ENCODE measurements at regions not wholly inside any gene's neighbourhood (a gene's known extent, or its start where the extent isn't known, plus 50 kb on each side); places are given as distances from the start of the nearest gene placed in this dataset.

DNA sequence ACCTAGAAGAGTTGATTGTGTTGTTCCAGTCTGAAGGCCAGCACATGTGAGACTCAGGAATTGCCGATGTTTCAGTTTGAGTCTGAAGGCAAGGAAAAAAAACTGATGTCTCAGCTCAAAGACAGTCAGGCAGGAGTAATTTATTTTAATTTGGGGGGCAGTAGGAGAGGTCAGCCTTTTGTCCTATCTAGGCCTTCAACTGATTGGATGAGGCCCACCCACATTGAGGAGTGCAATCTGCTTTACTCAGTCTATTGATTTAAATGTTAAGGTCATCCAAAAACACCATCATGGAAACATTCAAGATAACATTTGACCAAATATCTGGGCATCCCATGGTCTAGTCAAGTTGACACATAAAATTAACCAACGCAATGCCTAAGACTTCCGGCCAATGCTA is 288.9 kb downstream of the CDK5RAP2 start:
- Histone ChIP-seq H2BK120ac (ENCODE audit: low read depth, low read length) (no peak overlapping the region), H3K79me1 (ENCODE audit: low read depth, low read length) (no peaks in the 10 kb centered on the region), H2BK12ac (ENCODE audit: low read length) (no peak overlapping the region), H4K91ac (ENCODE audit: low read depth, low read length, poor library complexity) (no peak overlapping the region), H2BK5ac (ENCODE audit: low read length) (no peak overlapping the region), H3K4me3 (ENCODE audit: low read length in 2 of 2) (no peak overlapping the region), H3K9ac (ENCODE audit: low read depth, low read length, poor library complexity) (no peak overlapping the region), H3K4me1 (ENCODE audit: control insufficient read depth in 2 of 2, insufficient read depth in 1 of 2, low read depth in 1 of 2, low read length in 2 of 2) (no peaks in the 10 kb centered on the region), H3K23ac (ENCODE audit: low read depth, low read length, poor library complexity) (no peak overlapping the region), H2AFZ (ENCODE audit: low read length) (no peak overlapping the region), H3K18ac (ENCODE audit: low read length) (no peak overlapping the region), H3K27me3 (ENCODE audit: control insufficient read depth in 3 of 3, insufficient read depth in 3 of 3, low read depth in 1 of 3, low read length in 3 of 3) (no peaks in the 10 kb centered on the region), H3K36me3 (replicated peaks in 1 of 2; ENCODE audit: control insufficient read depth in 2 of 2, insufficient read depth in 2 of 2, low read length in 2 of 2) (no peaks in the 10 kb centered on the region), H3K14ac (ENCODE audit: low read length) (no peak overlapping the region), H3K9me3 (replicated peaks in 1 of 2; ENCODE audit: control insufficient read depth in 2 of 2, insufficient read depth in 1 of 2, low read depth in 1 of 2, low read length in 2 of 2) (no peaks in the 10 kb centered on the region), H3K27ac (replicated peaks; ENCODE audit: low read length) (no peak overlapping the region), H3K4me2 (ENCODE audit: insufficient read depth, low read length, poor library complexity, severe bottlenecking) (no peak overlapping the region), H3K4ac (ENCODE audit: low read length) (no peak overlapping the region), H2AK5ac (ENCODE audit: low read depth, low read length) (no peak overlapping the region), H2BK15ac (ENCODE audit: low read length) (no peak overlapping the region), H4K8ac (ENCODE audit: low read depth, low read length) (no peak overlapping the region)
- no peak for DNase-seq (ENCODE audit: low spot score)
- no CpG with 5 or more reads among the region's 3 CpGs for WGBS, 2 donors (ENCODE audit: extremely low coverage in 2 of 2, insufficient read length in 2 of 2, insufficient replicate concordance in 1 of 2)

DNA sequence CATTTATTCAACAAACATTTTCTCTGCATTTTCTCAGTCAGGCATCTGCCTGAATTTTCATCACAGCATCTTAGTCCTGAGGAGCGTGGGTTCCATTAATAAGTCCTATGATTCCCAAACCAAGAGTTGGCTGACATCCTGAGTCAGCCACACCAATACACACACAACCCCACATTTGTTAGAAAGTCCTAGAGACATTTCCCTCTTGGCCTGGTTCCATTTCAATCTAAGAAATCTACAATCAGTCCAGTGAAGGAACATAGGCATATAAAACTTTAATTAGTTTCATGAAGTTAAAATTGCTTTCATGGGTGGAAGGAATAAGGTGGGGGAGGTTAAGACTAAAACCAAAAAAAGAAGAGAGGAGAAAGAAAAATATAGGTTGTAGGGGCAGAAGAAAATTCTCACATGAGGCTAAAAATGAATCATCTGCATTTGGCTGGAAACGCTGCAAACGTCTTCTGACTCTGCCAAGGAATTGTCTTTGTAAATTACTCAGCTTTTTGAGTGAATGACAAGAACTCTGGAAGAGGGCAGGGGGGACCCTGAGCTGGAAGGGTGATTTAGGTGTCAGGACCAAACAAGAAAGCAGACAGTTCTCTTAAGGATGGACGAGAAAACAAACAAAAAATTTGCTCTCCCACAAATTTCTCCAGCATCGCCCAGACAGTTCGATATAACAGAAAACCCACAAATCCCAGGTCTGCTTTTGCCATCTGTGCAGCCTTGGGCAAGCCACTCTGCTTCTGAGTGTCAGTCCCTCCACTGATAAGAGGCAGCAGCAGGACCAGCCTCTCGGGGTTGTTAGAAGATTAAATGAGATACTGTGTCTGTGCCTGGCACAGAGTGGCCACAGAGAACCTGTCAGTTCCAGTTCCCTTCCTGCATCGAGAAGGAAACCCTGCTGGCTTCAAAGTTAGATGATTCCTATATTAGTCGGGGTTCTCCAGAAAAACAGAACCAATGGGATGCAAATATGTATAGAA is 289.7 kb downstream of the CDK5RAP2 start:
- Histone ChIP-seq H3K4me1 (ENCODE audit: control insufficient read depth in 2 of 2, insufficient read depth in 1 of 2, low read depth in 1 of 2, low read length in 2 of 2) (no peaks in the 10 kb centered on the region), H4K8ac (ENCODE audit: low read depth, low read length) (no peak overlapping the region), H2BK15ac (ENCODE audit: low read length) (no peak overlapping the region), H3K79me1 (ENCODE audit: low read depth, low read length) (no peaks in the 10 kb centered on the region), H4K91ac (ENCODE audit: low read depth, low read length, poor library complexity) (no peak overlapping the region), H2BK12ac (ENCODE audit: low read length) (no peak overlapping the region), H3K18ac (ENCODE audit: low read length) (no peak overlapping the region), H3K23ac (ENCODE audit: low read depth, low read length, poor library complexity) (no peak overlapping the region), H3K27me3 (ENCODE audit: control insufficient read depth in 3 of 3, insufficient read depth in 3 of 3, low read depth in 1 of 3, low read length in 3 of 3) (no peaks in the 10 kb centered on the region), H3K9ac (ENCODE audit: low read depth, low read length, poor library complexity) (no peak overlapping the region), H3K27ac (replicated peaks; ENCODE audit: low read length) (no peak overlapping the region), H3K14ac (ENCODE audit: low read length) (no peak overlapping the region), H3K36me3 (replicated peaks in 1 of 2; ENCODE audit: control insufficient read depth in 2 of 2, insufficient read depth in 2 of 2, low read length in 2 of 2) (no peaks in the 10 kb centered on the region), H2BK120ac (ENCODE audit: low read depth, low read length) (no peak overlapping the region), H3K9me3 (replicated peaks in 1 of 2; ENCODE audit: control insufficient read depth in 2 of 2, insufficient read depth in 1 of 2, low read depth in 1 of 2, low read length in 2 of 2) (no peaks in the 10 kb centered on the region), H2AK5ac (ENCODE audit: low read depth, low read length) (no peak overlapping the region), H2BK5ac (ENCODE audit: low read length) (no peak overlapping the region), H2AFZ (ENCODE audit: low read length) (no peak overlapping the region), H3K4me3 (ENCODE audit: low read length in 2 of 2) (no peak overlapping the region), H3K4ac (ENCODE audit: low read length) (no peak overlapping the region), H3K4me2 (ENCODE audit: insufficient read depth, low read length, poor library complexity, severe bottlenecking) (no peak overlapping the region)
- DNase-seq (ENCODE audit: low spot score) = no peak
- WGBS, 2 donors (ENCODE audit: extremely low coverage in 2 of 2, insufficient read length in 2 of 2, insufficient replicate concordance in 1 of 2) = no CpG with 5 or more reads among the region's 9 CpGs

DNA sequence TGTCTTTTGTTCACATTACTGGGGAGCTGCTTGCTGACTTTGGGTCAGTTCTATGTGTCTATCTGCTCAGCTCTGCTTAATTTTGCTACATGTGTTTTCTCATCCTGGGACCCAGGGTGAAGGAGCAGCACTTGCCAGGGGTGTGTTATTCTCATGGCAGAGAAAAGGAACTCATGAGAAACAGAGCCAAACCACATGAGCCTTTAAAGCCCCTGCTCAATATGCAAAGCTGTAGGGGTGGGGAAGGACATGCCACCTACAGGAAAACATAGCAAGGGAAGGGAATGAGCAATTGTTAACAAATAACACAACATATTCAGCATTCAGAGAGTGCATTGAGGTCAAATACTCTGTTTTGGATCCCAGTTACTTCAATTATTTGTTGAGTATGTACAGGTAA is 290.9 kb downstream of the CDK5RAP2 start:
- Histone ChIP-seq H4K8ac (ENCODE audit: low read depth, low read length) (no peak overlapping the region), H3K79me1 (ENCODE audit: low read depth, low read length) (no peaks in the 10 kb centered on the region), H2BK120ac (ENCODE audit: low read depth, low read length) (no peak overlapping the region), H2AK5ac (ENCODE audit: low read depth, low read length) (no peak overlapping the region), H3K4me3 (ENCODE audit: low read length in 2 of 2) (no peak overlapping the region), H3K27ac (replicated peaks; ENCODE audit: low read length) (no peak overlapping the region), H2BK15ac (ENCODE audit: low read length) (no peak overlapping the region), H3K36me3 (replicated peaks in 1 of 2; ENCODE audit: control insufficient read depth in 2 of 2, insufficient read depth in 2 of 2, low read length in 2 of 2) (no peaks in the 10 kb centered on the region), H3K4me2 (ENCODE audit: insufficient read depth, low read length, poor library complexity, severe bottlenecking) (no peak overlapping the region), H3K4ac (ENCODE audit: low read length) (no peak overlapping the region), H3K9me3 (replicated peaks in 1 of 2; ENCODE audit: control insufficient read depth in 2 of 2, insufficient read depth in 1 of 2, low read depth in 1 of 2, low read length in 2 of 2) (peaks cover 0 to under 1% of the 10 kb centered on the region in 2 donors), H3K9ac (ENCODE audit: low read depth, low read length, poor library complexity) (no peak overlapping the region), H4K91ac (ENCODE audit: low read depth, low read length, poor library complexity) (no peak overlapping the region), H3K14ac (ENCODE audit: low read length) (no peak overlapping the region), H3K27me3 (ENCODE audit: control insufficient read depth in 3 of 3, insufficient read depth in 3 of 3, low read depth in 1 of 3, low read length in 3 of 3) (no peaks in the 10 kb centered on the region), H3K23ac (ENCODE audit: low read depth, low read length, poor library complexity) (no peak overlapping the region), H2AFZ (ENCODE audit: low read length) (no peak overlapping the region), H2BK5ac (ENCODE audit: low read length) (no peak overlapping the region), H2BK12ac (ENCODE audit: low read length) (no peak overlapping the region), H3K4me1 (ENCODE audit: control insufficient read depth in 2 of 2, insufficient read depth in 1 of 2, low read depth in 1 of 2, low read length in 2 of 2) (no peaks in the 10 kb centered on the region), H3K18ac (ENCODE audit: low read length) (no peak overlapping the region)
- DNase-seq (ENCODE audit: low spot score) = no peak

DNA sequence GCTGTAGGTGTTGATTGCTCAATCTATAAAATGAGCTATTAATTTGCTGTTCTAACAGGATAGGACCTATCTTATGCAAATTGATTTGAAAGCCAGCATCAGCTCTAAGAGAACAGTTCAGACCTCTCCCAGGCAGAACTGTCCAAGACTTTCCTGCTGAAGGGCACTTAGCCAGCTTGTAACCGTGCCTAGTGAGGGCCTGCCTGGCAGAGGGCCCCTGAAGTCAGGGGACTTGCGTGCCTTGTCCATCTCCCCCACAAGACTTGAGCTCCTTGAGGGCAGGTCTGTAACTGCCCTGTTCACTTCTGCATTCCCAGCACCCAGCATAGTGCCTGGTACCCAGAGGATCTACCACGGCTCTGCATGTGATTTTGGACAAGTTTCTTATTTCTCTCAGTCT is 293.4 kb downstream of the CDK5RAP2 start:
- Histone ChIP-seq H2BK120ac (ENCODE audit: low read depth, low read length) (no peak overlapping the region), H2AK5ac (ENCODE audit: low read depth, low read length) (no peak overlapping the region)
- no CpG with 5 or more reads among the region's 3 CpGs for WGBS, 2 donors (ENCODE audit: extremely low coverage in 2 of 2, insufficient read length in 2 of 2, insufficient replicate concordance in 1 of 2)

More for the DNA sequence above, 293.4 kb downstream of the CDK5RAP2 start:
- no peak overlapping the region for H3K4me3 ChIP-seq (ENCODE audit: low read length in 2 of 2)
- no peak overlapping the region for H2BK5ac ChIP-seq (ENCODE audit: low read length)
- peaks cover 0 to 6% of the 10 kb centered on the region in 2 donors for H3K9me3 ChIP-seq (replicated peaks in 1 of 2; ENCODE audit: control insufficient read depth in 2 of 2, insufficient read depth in 1 of 2, low read depth in 1 of 2, low read length in 2 of 2)
- no peaks in the 10 kb centered on the region for H3K79me1 ChIP-seq (ENCODE audit: low read depth, low read length)
- no peak overlapping the region for H4K91ac ChIP-seq (ENCODE audit: low read depth, low read length, poor library complexity)
- H3K27ac ChIP-seq (replicated peaks; ENCODE audit: low read length) = no peak overlapping the region
- no peak overlapping the region for H2BK15ac ChIP-seq (ENCODE audit: low read length)
- no peak overlapping the region for H3K9ac ChIP-seq (ENCODE audit: low read depth, low read length, poor library complexity)
- H3K4ac ChIP-seq (ENCODE audit: low read length) = no peak overlapping the region
- no peaks in the 10 kb centered on the region for H3K4me1 ChIP-seq (ENCODE audit: control insufficient read depth in 2 of 2, insufficient read depth in 1 of 2, low read depth in 1 of 2, low read length in 2 of 2)
- H4K8ac ChIP-seq (ENCODE audit: low read depth, low read length) = no peak overlapping the region
- peak overlapping the region; percentile 59 for H3K23ac ChIP-seq (ENCODE audit: low read depth, low read length, poor library complexity)
- H2AFZ ChIP-seq (ENCODE audit: low read length) = no peak overlapping the region
- H3K36me3 ChIP-seq (replicated peaks in 1 of 2; ENCODE audit: control insufficient read depth in 2 of 2, insufficient read depth in 2 of 2, low read length in 2 of 2) = no peaks in the 10 kb centered on the region
- H2BK12ac ChIP-seq (ENCODE audit: low read length) = no peak overlapping the region
- no peak for DNase-seq (ENCODE audit: low spot score)
- no peak overlapping the region for H3K4me2 ChIP-seq (ENCODE audit: insufficient read depth, low read length, poor library complexity, severe bottlenecking)
- H3K27me3 ChIP-seq (ENCODE audit: control insufficient read depth in 3 of 3, insufficient read depth in 3 of 3, low read depth in 1 of 3, low read length in 3 of 3) = no peaks in the 10 kb centered on the region
- peak overlapping the region; percentile 83 for H3K14ac ChIP-seq (ENCODE audit: low read length)
- peak overlapping the region; percentile 34 for H3K18ac ChIP-seq (ENCODE audit: low read length)

All from neuronal stem cell (in vitro differentiated cells).